ENCODE measurements at regions not wholly inside any gene's neighbourhood (a gene's known extent, or its start where the extent isn't known, plus 50 kb on each side); places are given as distances from the start of the nearest gene placed in this dataset.

DNA sequence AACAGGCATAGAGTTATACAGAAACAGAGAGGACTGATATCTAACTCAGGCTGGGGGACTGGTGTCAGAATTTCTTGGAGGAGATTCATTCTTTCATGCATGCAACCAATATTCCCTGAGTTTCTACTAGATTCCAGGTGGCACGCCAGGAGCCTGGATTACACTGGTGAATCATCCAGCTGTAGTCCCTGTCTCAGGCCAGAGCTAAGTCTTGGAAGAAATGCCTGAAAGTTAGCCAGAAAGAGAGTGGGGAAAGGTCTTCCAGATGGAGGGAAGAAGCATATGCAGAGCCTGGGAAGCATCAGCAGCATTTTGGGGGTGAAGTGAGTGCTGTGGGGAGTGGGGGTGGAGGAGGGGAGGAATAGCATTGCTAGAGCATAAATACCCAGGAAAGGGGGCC lies 239.1 kb downstream of the OMA1 start:
- Histone ChIP-seq H3K27me3 (no peaks in the 10 kb centered on the region), H3K27ac (no peak overlapping the region), H3K36me3 (no peaks in the 10 kb centered on the region), H3K9me3 (no peaks in the 10 kb centered on the region), H3K4me1 (no peaks in the 10 kb centered on the region), H3K4me3 (no peak overlapping the region)
- intact Hi-C loops (cut with DNase I; ENCODE audit: low total_unique reads) = no loop called here
- no peak for DNase-seq
- TF ChIP-seq, protein P1, sequence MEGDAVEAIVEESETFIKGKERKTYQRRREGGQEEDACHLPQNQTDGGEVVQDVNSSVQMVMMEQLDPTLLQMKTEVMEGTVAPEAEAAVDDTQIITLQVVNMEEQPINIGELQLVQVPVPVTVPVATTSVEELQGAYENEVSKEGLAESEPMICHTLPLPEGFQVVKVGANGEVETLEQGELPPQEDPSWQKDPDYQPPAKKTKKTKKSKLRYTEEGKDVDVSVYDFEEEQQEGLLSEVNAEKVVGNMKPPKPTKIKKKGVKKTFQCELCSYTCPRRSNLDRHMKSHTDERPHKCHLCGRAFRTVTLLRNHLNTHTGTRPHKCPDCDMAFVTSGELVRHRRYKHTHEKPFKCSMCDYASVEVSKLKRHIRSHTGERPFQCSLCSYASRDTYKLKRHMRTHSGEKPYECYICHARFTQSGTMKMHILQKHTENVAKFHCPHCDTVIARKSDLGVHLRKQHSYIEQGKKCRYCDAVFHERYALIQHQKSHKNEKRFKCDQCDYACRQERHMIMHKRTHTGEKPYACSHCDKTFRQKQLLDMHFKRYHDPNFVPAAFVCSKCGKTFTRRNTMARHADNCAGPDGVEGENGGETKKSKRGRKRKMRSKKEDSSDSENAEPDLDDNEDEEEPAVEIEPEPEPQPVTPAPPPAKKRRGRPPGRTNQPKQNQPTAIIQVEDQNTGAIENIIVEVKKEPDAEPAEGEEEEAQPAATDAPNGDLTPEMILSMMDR (IDR thresholded peaks at IDR 0.05) = no peak

DNA sequence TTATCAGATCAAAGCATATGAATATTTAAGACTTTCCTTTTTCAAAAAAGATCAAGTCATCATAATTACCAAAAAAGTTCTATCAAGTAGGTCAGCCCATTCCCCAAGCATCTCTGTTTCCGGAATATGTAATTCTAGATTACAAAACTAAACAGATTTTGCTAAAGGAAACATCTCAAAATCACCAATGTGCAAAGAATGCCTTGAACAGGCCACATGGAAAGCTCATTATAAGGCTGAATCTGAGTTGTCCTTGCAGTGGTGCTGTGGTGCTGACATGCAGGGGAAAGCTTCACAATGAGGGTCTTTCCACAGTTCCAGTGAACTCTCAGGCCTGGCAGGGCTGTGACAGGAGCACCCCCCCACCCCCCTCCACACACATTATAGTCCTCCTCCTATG lies 240.9 kb downstream of the OMA1 start:
- no peak overlapping the region for H3K4me3 ChIP-seq
- no peaks in the 10 kb centered on the region for H3K27me3 ChIP-seq
- H3K9me3 ChIP-seq = no peaks in the 10 kb centered on the region
- intact Hi-C loops (cut with DNase I; ENCODE audit: low total_unique reads) = no loop called here
- no peak overlapping the region for H3K27ac ChIP-seq
- no peak for DNase-seq
- no peaks in the 10 kb centered on the region for H3K4me1 ChIP-seq
- no peaks in the 10 kb centered on the region for H3K36me3 ChIP-seq
- TF ChIP-seq, protein P1 (IDR thresholded peaks at IDR 0.05) = no peak

DNA sequence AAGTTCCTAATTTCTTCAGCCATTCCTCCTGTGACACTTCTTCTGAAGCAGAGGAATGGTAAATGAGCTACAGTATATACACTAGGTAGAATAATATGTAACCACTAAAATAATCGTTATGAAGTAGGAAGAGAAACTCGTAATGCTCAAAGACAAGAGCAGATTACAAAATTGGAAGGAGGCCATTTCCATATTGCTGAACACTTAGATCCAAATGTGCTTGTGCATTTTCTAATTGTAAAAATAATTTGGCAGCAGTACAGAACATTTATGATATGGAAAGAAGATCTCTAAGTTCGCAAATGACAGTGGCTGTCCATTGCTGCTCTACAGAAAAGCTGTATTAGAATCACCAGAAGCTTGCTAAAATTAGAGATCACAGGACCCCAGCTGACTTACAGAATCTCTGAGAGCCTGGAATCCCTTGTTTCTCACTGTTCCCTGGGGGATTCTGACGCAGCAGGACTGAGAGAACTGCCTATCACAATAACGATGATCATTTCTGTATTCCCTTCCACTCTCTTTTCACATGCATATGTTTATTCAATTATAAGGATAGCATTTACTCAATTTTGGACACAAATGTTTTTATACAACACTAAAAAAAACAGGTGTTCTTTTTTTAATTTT lies 242.1 kb downstream of the OMA1 start:
- Histone ChIP-seq H3K9me3 (no peaks in the 10 kb centered on the region), H3K36me3 (no peaks in the 10 kb centered on the region), H3K27me3 (no peaks in the 10 kb centered on the region), H3K4me1 (no peaks in the 10 kb centered on the region), H3K27ac (no peak overlapping the region), H3K4me3 (no peak overlapping the region)
- TF ChIP-seq, protein P1 (IDR thresholded peaks at IDR 0.05) = no peak
- intact Hi-C loops (cut with DNase I; ENCODE audit: low total_unique reads) = no loop called here
- no peak for DNase-seq

DNA sequence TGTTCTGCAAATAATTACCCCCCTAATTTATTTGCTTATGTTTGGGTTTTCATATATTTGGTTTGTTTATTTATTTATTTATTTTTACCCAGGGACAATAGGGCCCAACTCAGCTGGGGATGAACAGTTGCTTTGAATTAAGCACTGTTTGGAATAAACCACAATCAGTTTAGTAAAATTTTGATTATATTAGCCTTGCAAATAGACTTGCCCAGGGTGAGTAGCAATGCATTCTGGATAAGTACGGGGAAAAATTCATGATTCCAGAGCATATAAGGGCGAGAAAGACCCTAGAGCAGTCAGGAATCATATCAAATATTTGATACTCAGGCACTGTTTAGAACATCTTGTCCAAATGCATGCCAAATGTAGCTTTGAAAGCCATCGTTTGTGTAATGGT lies 242.7 kb downstream of the OMA1 start:
- TF ChIP-seq, protein P1 (IDR thresholded peaks at IDR 0.05) = no peak

DNA sequence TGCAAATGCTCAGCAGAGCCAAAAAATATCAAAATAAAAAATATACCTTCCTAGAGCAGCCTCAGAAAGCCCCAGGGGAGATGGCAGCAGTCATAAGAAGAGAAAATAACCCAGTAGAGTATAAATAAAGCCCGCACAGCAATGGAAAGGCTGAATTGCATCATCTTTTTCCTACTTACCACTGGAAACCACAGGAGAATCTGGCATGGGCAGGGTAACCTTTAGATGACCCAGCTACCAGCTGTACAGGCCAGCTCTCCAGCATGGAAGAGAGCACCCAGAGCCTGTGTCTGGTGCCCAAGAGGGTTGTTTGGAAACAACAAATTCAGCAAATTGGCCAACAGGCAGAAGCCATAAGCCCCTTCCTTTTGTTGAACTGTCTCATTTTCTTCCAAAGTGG lies 253.1 kb downstream of the OMA1 start:
- no peak overlapping the region for H3K4me3 ChIP-seq
- no peaks in the 10 kb centered on the region for H3K36me3 ChIP-seq
- DNase-seq = no peak
- no peaks in the 10 kb centered on the region for H3K9me3 ChIP-seq
- TF ChIP-seq, protein P1 (IDR thresholded peaks at IDR 0.05) = no peak
- H3K27me3 ChIP-seq = no peaks in the 10 kb centered on the region
- intact Hi-C loops (cut with DNase I; ENCODE audit: low total_unique reads) = no loop called here
- H3K4me1 ChIP-seq = no peaks in the 10 kb centered on the region
- H3K27ac ChIP-seq = no peak overlapping the region

More for the DNA sequence above, 242.7 kb downstream of the OMA1 start:
- intact Hi-C loops (cut with DNase I; ENCODE audit: low total_unique reads) = no loop called here
- H3K36me3 ChIP-seq = no peaks in the 10 kb centered on the region
- H3K4me1 ChIP-seq = no peaks in the 10 kb centered on the region
- H3K4me3 ChIP-seq = no peak overlapping the region
- H3K27me3 ChIP-seq = no peaks in the 10 kb centered on the region
- no peaks in the 10 kb centered on the region for H3K9me3 ChIP-seq
- no peak for DNase-seq
- no peak overlapping the region for H3K27ac ChIP-seq
